GM12878 (cell line): ENCODE measurements at regions not wholly inside any gene's neighbourhood (a gene's known extent, or its start where the extent isn't known, plus 50 kb on each side); places are given as distances from the start of the nearest gene placed in this dataset.

Experiments
- ATAC-seq: fragments of 200-7000 bp; cut with Tn5 transposase; 3 replicates; pipeline ENCODE4 v1.9.1; 2020; ENCODE audit warnings: mild to moderate bottlenecking, moderate library complexity
- BruUV-seq: library from RNA; stranded (reverse); fragments of 400-500 nt; replicated peaks from 2 replicates; lab custom pipeline; 2021; lab: Mats Ljungman, UMichigan
- CTCF ChIA-PET: fragments of 300-600 bp; sonication (Branson Sonifier 250); formaldehyde crosslinking; extraction: SDS; loops from one replicate; lab custom pipeline; 2021; ENCODE audit warnings: inconsistent platforms; lab: Yijun Ruan, JAX
- POLR2A ChIA-PET: fragments of 350-600 bp; formaldehyde crosslinking; extraction: SDS; loops from one replicate; lab custom pipeline; 2021; ENCODE audit warnings: inconsistent platforms; lab: Charles Lee
- RAD21 ChIA-PET: fragments of 300-600 bp; sonication (Branson Sonifier 250); formaldehyde crosslinking; loops from one replicate; lab custom pipeline; 2023; ENCODE audit warnings: antibody characterized with exemption; ENCODE audit not compliant: unreplicated experiment; lab: Charles Lee
- SMC1A ChIA-PET: fragments of 300-600 bp; sonication (Branson Sonifier 250); formaldehyde crosslinking; loops from one replicate; lab custom pipeline; 2023; ENCODE audit not compliant: unreplicated experiment, uncharacterized antibody; lab: Charles Lee
- DNase-seq: peaks from one replicate; pipeline ENCODE4 v3.0.0-alpha.2; 2011; ENCODE audit warnings: low read depth, low spot score
- FAIRE-seq: peaks from 3 replicates; lab custom pipeline; 2011; peaks lifted over from hg19 to GRCh38; lab: Jason Lieb, UNC
- H2AFZ ChIP-seq: 2 replicates; pipeline ENCODE4 v1.6.0; 2011; ENCODE audit warnings: low read depth, low read length, control low read depth; ENCODE audit not compliant: control insufficient read depth
- H3K27ac ChIP-seq: 2 replicates; pipeline ENCODE4 v1.5.1; 2011; ENCODE audit warnings: control low read depth; ENCODE audit not compliant: control insufficient read depth, insufficient read depth
- H3K27me3 ChIP-seq, 2 experiments: replicated peaks in 1 of 2; 2 replicates each; pipeline versions ENCODE4 v1.6.0 to v1.6.1; 2011; ENCODE audit warnings: low read length in 1 of 2; ENCODE audit not compliant: control insufficient read depth in 2 of 2, insufficient read depth in 2 of 2
- H3K36me3 ChIP-seq, 2 experiments: 2 replicates each; pipeline ENCODE4 v1.5.1; 2011; ENCODE audit warnings: low read length in 1 of 2; ENCODE audit not compliant: control insufficient read depth in 2 of 2, insufficient read depth in 2 of 2
- H3K4me1 ChIP-seq: 2 replicates; pipeline ENCODE4 v1.6.1; 2011; ENCODE audit warnings: mild to moderate bottlenecking, low read length, moderate library complexity, mixed read lengths; ENCODE audit not compliant: control insufficient read depth, insufficient read depth
- H3K4me2 ChIP-seq: 2 replicates; pipeline ENCODE4 v1.6.0; 2011; ENCODE audit warnings: control low read depth; ENCODE audit not compliant: control insufficient read depth, insufficient read depth
- H3K4me3 ChIP-seq: fragments of 200-600 bp; sonication (generic); 2 replicates; pipeline ENCODE4 v1.5.1; 2016
- H3K79me2 ChIP-seq: 2 replicates; pipeline ENCODE4 v1.6.0; 2011; ENCODE audit warnings: low read length; ENCODE audit not compliant: control insufficient read depth, insufficient read depth
- H3K9ac ChIP-seq: 2 replicates; pipeline ENCODE4 v1.8.0; 2011; ENCODE audit warnings: low read length, control low read depth, mixed read lengths; ENCODE audit not compliant: control insufficient read depth, insufficient read depth
- H3K9me3 ChIP-seq: replicated peaks from 3 replicates; pipeline ENCODE4 v1.5.1; 2011; ENCODE audit warnings: mild to moderate bottlenecking, low read length; ENCODE audit not compliant: control insufficient read depth, insufficient read depth
- H4K20me1 ChIP-seq: 2 replicates; pipeline ENCODE4 v1.6.0; 2011; ENCODE audit not compliant: control insufficient read depth, insufficient read depth
- NBN ChIP-seq: fragments of 450-650 bp; IDR thresholded peaks from 2 replicates; pipeline ENCODE4 v1.6.1; 2016
- SIN3A ChIP-seq: IDR thresholded peaks from 2 replicates; pipeline ENCODE4 v1.6.1; 2012; ENCODE audit warnings: low read depth, low read length, improper control_type of control experiment
- TCF3 ChIP-seq: IDR thresholded peaks from 2 replicates; pipeline ENCODE4 v1.6.1; 2012; ENCODE audit warnings: low read depth, mild to moderate bottlenecking, low read length, borderline replicate concordance; ENCODE audit not compliant: insufficient read depth
- WGBS: methylation state at CpG from one replicate; pipeline ENCODE4 v1.1.6; 2016; ENCODE audit warnings: low lambda C conversion rate; ENCODE audit not compliant: insufficient replicate concordance, insufficient coverage; ENCODE audit errors: missing lambda C conversion rate; 5-methylcytosine and 5-hydroxymethylcytosine counted together
- in situ Hi-C: fragments of 300-500 bp; cut with MboI; formaldehyde crosslinking; loops from 9 replicates; pipeline ENCODE4 v1.14.3; 2018; ENCODE audit warnings: mixed read lengths
- intact Hi-C: fragments of 100-400 bp; cut with micrococcal nuclease; formaldehyde crosslinking; loops from one replicate; pipeline ENCODE4 v1.14.2; 2022; ENCODE audit not compliant: unreplicated experiment
- TF ChIP-seq, protein P1 (sequence below): IDR thresholded peaks from 2 replicates; pipeline ENCODE4 v1.6.1; 2012; ENCODE audit warnings: improper control_type of control experiment, low read depth, low read length; ENCODE audit not compliant: insufficient replicate concordance
- TF ChIP-seq, protein P2 (sequence below): IDR thresholded peaks from 2 replicates; pipeline ENCODE4 v1.6.1; 2011; ENCODE audit warnings: borderline replicate concordance, low read depth, mild to moderate bottlenecking, moderate library complexity, mixed read lengths, low read length; ENCODE audit not compliant: insufficient read depth; ENCODE audit errors: extremely low read length

DNA sequence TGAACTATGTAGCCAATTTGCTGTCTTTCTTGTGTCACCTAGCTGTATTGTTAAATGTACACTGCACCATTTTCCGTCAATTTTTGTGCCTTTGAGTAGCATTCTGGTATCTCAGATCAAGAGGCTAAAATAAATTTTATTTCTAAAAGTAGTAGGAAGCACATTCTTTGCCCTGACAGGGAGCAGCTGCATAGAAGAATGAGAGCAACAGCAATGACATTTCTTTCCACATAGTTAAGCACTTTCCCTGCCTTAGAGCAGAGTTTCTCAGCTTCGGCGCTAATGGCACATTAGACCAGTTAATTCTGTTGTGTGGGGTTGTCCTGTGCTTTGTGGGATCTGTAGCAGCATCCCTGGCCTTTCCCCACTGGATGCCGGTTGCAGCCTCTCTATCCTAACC, 173.9 kb downstream of the CHIC2 start:
- no peaks in the 10 kb centered on the region for H3K36me3 ChIP-seq
- no peaks in the 10 kb centered on the region for H3K79me2 ChIP-seq
- WGBS, result 73% methylated on average over 4 of the region's 4 CpGs
- intact Hi-C loops, result no loop called here
- SMC1A ChIA-PET, result no interaction called here
- H4K20me1 ChIP-seq, result no peaks in the 10 kb centered on the region
- H3K9ac ChIP-seq, result no peak overlapping the region
- FAIRE-seq (no peak), DNase-seq (no peak), ATAC-seq (no peak)
- H3K27ac ChIP-seq, result no peak overlapping the region
- H3K4me1 ChIP-seq, result no peaks in the 10 kb centered on the region
- in situ Hi-C loops, result no loop called here
- H3K27me3 ChIP-seq, result no peaks in the 10 kb centered on the region
- H2AFZ ChIP-seq, result no peak overlapping the region
- no peaks in the 10 kb centered on the region; the same call in 2 of the 3 replicates for H3K9me3 ChIP-seq
- H3K4me2 ChIP-seq, result no peak overlapping the region
- H3K4me3 ChIP-seq, result no peak overlapping the region
- TF ChIP-seq, protein P1, sequence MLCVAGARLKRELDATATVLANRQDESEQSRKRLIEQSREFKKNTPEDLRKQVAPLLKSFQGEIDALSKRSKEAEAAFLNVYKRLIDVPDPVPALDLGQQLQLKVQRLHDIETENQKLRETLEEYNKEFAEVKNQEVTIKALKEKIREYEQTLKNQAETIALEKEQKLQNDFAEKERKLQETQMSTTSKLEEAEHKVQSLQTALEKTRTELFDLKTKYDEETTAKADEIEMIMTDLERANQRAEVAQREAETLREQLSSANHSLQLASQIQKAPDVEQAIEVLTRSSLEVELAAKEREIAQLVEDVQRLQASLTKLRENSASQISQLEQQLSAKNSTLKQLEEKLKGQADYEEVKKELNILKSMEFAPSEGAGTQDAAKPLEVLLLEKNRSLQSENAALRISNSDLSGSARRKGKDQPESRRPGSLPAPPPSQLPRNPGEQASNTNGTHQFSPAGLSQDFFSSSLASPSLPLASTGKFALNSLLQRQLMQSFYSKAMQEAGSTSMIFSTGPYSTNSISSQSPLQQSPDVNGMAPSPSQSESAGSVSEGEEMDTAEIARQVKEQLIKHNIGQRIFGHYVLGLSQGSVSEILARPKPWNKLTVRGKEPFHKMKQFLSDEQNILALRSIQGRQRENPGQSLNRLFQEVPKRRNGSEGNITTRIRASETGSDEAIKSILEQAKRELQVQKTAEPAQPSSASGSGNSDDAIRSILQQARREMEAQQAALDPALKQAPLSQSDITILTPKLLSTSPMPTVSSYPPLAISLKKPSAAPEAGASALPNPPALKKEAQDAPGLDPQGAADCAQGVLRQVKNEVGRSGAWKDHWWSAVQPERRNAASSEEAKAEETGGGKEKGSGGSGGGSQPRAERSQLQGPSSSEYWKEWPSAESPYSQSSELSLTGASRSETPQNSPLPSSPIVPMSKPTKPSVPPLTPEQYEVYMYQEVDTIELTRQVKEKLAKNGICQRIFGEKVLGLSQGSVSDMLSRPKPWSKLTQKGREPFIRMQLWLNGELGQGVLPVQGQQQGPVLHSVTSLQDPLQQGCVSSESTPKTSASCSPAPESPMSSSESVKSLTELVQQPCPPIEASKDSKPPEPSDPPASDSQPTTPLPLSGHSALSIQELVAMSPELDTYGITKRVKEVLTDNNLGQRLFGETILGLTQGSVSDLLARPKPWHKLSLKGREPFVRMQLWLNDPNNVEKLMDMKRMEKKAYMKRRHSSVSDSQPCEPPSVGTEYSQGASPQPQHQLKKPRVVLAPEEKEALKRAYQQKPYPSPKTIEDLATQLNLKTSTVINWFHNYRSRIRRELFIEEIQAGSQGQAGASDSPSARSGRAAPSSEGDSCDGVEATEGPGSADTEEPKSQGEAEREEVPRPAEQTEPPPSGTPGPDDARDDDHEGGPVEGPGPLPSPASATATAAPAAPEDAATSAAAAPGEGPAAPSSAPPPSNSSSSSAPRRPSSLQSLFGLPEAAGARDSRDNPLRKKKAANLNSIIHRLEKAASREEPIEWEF, result no peak
- TF ChIP-seq SIN3A (no peak), TCF3 (no peak), NBN (no peak)
- TF ChIP-seq, protein P2, sequence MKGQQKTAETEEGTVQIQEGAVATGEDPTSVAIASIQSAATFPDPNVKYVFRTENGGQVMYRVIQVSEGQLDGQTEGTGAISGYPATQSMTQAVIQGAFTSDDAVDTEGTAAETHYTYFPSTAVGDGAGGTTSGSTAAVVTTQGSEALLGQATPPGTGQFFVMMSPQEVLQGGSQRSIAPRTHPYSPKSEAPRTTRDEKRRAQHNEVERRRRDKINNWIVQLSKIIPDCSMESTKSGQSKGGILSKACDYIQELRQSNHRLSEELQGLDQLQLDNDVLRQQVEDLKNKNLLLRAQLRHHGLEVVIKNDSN, result no peak
- TF ChIP-seq, all 136 proteins: peak for 0
- ChIA-PET CTCF (no interaction called here), RAD21 (no interaction called here), POLR2A (no interaction called here)
- BruUV-seq, result no TSS peak
